PFSK-1 (cell line): ENCODE measurements at regions not wholly inside any gene's neighbourhood (a gene's known extent, or its start where the extent isn't known, plus 50 kb on each side); places are given as distances from the start of the nearest gene placed in this dataset.

Experiments
- FOXP2 ChIP-seq: optimal IDR thresholded peaks from 2 replicates; pipeline ENCODE3; 2011; ENCODE audit warnings: borderline replicate concordance, control low read depth, inconsistent platforms; ENCODE audit not compliant: insufficient read depth; ENCODE audit errors: extremely low read length, extremely low read depth
- POLR2AphosphoS5 ChIP-seq: IDR thresholded peaks from 2 replicates; pipeline ENCODE4 v1.6.1; 2012; ENCODE audit warnings: low read depth, mild to moderate bottlenecking, control low read depth, low read length, moderate library complexity
- SIN3A ChIP-seq: IDR thresholded peaks from 2 replicates; pipeline ENCODE4 v1.6.1; 2012; ENCODE audit warnings: mild to moderate bottlenecking, low read length, moderate library complexity, borderline replicate concordance; ENCODE audit not compliant: insufficient read depth
- TAF1 ChIP-seq: IDR thresholded peaks from 2 replicates; pipeline ENCODE4 v1.6.1; 2012; ENCODE audit warnings: low read length, control low read depth, borderline replicate concordance; ENCODE audit not compliant: insufficient read depth
- TF ChIP-seq, protein P1 (sequence below), 2 experiments: IDR thresholded peaks; 2 replicates each; pipeline versions ENCODE4 v1.6.1 to v1.8.0; 2011 to 2012; ENCODE audit warnings: low read depth in 2 of 2, low read length in 2 of 2, control low read depth in 1 of 2, inconsistent platforms in 1 of 2, mild to moderate bottlenecking in 1 of 2, moderate library complexity in 1 of 2; ENCODE audit not compliant: insufficient read depth in 1 of 2

DNA sequence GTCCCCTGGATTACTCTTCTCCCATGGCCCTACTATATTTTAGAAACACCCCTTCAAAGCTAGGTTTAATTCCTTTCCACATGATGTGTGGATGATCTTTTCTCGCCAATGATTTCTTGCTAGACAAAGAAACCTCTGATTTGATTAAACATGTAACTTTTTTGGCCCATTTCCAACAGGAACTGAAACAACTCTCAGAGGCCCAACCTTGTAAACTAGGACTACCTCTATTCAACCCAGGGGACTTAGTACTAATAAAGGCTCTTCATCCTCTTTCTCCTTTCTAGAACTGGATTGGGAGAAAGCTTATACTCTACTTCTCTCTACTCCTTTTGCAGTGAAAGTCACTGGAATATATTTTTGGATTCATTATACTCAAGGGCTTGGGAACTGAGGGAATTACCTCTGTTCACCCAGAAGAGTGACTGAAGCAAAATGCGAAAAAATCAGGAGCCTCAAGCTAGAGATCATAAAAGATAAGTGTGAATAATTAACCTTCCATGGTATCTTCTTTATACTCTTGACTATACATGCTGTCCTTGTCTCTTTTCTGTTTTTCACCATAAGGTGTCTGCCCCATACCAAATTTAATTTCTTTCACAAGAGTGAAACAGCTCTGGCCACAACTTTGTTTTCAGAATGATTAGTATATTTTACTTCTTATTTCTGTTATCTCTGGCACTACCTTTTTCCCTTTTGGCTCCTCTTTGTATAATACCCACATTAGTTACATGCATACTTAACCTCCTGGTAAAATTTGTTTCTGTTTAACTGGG lies 977.6 kb downstream of the SLITRK5 start:
- no peak for TF ChIP-seq SIN3A
- TF ChIP-seq, protein P1, sequence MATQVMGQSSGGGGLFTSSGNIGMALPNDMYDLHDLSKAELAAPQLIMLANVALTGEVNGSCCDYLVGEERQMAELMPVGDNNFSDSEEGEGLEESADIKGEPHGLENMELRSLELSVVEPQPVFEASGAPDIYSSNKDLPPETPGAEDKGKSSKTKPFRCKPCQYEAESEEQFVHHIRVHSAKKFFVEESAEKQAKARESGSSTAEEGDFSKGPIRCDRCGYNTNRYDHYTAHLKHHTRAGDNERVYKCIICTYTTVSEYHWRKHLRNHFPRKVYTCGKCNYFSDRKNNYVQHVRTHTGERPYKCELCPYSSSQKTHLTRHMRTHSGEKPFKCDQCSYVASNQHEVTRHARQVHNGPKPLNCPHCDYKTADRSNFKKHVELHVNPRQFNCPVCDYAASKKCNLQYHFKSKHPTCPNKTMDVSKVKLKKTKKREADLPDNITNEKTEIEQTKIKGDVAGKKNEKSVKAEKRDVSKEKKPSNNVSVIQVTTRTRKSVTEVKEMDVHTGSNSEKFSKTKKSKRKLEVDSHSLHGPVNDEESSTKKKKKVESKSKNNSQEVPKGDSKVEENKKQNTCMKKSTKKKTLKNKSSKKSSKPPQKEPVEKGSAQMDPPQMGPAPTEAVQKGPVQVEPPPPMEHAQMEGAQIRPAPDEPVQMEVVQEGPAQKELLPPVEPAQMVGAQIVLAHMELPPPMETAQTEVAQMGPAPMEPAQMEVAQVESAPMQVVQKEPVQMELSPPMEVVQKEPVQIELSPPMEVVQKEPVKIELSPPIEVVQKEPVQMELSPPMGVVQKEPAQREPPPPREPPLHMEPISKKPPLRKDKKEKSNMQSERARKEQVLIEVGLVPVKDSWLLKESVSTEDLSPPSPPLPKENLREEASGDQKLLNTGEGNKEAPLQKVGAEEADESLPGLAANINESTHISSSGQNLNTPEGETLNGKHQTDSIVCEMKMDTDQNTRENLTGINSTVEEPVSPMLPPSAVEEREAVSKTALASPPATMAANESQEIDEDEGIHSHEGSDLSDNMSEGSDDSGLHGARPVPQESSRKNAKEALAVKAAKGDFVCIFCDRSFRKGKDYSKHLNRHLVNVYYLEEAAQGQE (IDR thresholded peaks at IDR 0.05; ENCODE audit: insufficient read depth in 1 of 2, low read depth in 2 of 2, low read length in 2 of 2), result no peak
- no peak for TF ChIP-seq FOXP2
- TF ChIP-seq TAF1, result no peak
- no peak for TF ChIP-seq POLR2AphosphoS5

DNA sequence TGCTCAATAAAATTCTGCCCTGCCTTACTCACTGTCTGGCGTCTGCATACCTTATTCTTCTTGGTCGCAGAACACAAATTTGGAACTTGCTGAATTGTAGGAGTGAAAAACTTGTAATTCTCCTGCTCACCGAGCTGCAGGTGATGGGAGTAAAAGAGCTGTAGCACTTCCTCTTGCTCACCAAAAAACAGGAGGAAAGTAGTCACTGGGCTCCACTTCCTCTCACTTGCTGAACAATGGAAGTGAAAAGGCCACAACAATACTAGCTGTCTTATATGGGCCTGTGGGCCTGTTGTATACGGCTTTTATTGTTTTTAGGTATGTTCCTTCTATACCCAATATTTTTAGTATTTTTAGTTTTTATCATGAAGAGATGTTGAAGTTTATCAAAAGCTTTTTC lies 978.7 kb downstream of the SLITRK5 start:
- TF ChIP-seq POLR2AphosphoS5, result no peak
- TF ChIP-seq SIN3A, result no peak
- TF ChIP-seq TAF1, result no peak
- TF ChIP-seq FOXP2, result no peak
- TF ChIP-seq, protein P1 (IDR thresholded peaks at IDR 0.05; ENCODE audit: insufficient read depth in 1 of 2, low read depth in 2 of 2, low read length in 2 of 2), result no peak

DNA sequence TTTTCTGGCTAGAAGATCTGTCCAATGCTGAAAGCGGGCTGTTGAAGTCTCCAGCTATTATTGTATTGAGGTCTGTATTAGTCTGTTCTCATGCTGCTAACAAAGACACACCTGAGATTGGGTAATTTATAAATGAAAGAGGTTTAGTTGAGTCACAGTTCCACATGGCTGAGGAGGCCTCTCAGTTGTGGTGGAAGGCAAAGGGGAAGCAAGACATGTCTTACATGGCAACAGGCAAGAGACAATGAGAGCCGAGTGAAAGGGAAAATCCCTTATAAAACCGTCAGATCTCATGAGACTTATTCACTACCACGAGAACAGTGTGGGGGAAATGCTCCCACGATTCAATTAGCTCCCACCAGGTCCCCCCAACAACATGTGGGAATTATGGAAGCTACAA lies 980.4 kb downstream of the SLITRK5 start:
- TF ChIP-seq FOXP2, result no peak
- no peak for TF ChIP-seq POLR2AphosphoS5
- TF ChIP-seq, protein P1 (IDR thresholded peaks at IDR 0.05; ENCODE audit: insufficient read depth in 1 of 2, low read depth in 2 of 2, low read length in 2 of 2), result no peak
- TF ChIP-seq SIN3A, result no peak
- no peak for TF ChIP-seq TAF1

DNA sequence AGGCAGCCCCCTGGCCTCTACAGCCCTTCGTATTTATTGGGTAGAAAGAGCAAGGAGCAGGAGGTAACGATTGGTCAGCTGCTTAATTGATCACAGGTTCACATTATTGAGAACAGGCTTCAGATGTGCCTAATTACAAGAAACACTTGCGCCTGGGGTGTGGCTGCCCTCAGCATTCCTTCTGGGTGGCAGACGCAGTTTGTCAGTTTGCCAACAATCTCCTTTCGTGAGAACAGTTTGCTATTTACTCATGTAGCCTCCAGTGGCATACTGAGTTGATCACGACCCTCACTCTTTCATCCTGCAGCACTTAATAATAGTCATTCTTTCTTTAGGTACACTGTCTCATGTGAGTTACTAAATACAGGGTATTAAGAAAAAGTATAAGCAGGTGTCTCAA lies 985.6 kb downstream of the SLITRK5 start:
- TF ChIP-seq POLR2AphosphoS5 (no peak), SIN3A (no peak)
- TF ChIP-seq, protein P1 (IDR thresholded peaks at IDR 0.05; ENCODE audit: insufficient read depth in 1 of 2, low read depth in 2 of 2, low read length in 2 of 2), result no peak

DNA sequence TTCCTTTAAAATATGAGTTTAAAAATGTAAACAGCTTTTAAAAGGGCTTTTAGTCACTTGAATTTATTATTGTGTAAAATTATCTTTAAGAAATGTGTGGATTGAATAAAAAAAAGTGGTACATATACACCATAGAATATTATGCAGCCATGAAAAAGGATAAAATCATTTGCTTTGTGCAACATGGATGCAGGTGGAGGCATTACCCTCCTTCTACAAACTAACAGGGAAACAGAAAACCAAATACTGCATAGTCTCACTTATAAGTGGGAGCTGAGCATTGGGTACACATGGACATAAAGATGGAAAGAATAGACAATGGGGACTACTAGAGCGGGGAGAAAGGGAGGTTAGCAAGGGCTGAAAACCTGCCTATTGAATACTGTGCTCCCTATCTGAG lies 999.3 kb downstream of the SLITRK5 start:
- no peak for TF ChIP-seq SIN3A
- TF ChIP-seq, protein P1 (IDR thresholded peaks at IDR 0.05; ENCODE audit: insufficient read depth in 1 of 2, low read depth in 2 of 2, low read length in 2 of 2), result no peak
- no peak for TF ChIP-seq POLR2AphosphoS5
- no peak for TF ChIP-seq FOXP2
- no peak for TF ChIP-seq TAF1
